Prostate gland (tissue), 2 donors: ENCODE measurements at regions not wholly inside any gene's neighbourhood (a gene's known extent, or its start where the extent isn't known, plus 50 kb on each side); places are given as distances from the start of the nearest gene placed in this dataset.
"Not testable (repeated sequence)": the region's sequence is repeated elsewhere in the genome, so short reads cannot be mapped to it uniquely, and the experiment has no call there.

Experiments used
- DNase-seq: peaks from one replicate; pipeline ENCODE4 v3.0.0-alpha.2; 2019; ENCODE audit warnings: low spot score
- H3K27ac ChIP-seq, 2 donors: fragments of 200-600 bp; sonication (generic); 2 replicates each; pipeline ENCODE4 v1.5.1; 2017 to 2019
- H3K27me3 ChIP-seq: fragments of 200-600 bp; sonication (generic); replicated peaks from 2 replicates; pipeline ENCODE4 v1.5.1; 2019; ENCODE audit not compliant: insufficient read depth
- H3K36me3 ChIP-seq, 2 donors: fragments of 200-600 bp; sonication (generic); 1 replicate in 1 of 2; 2 replicates in 1 of 2; pipeline versions ENCODE4 v1.5.1 to v1.8.1; 2017 to 2019
- H3K4me1 ChIP-seq: fragments of 200-600 bp; sonication (generic); replicated peaks from 2 replicates; pipeline ENCODE4 v1.5.1; 2019
- H3K4me3 ChIP-seq, 2 donors: fragments of 200-600 bp; sonication (generic); 2 replicates each; pipeline ENCODE4 v1.5.1; 2017 to 2019
- H3K9me3 ChIP-seq: fragments of 200-600 bp; sonication (generic); 2 replicates; pipeline ENCODE4 v1.5.1; 2017
- CTCF ChIP-seq, 4 experiments: fragments of 200-600 bp in 2 of 4; fragments of 450-650 bp in 2 of 4; sonication (generic) in 2 of 4; IDR thresholded peaks; 1 replicate in 3 of 4; 2 replicates in 1 of 4; pipeline ENCODE4 v1.5.1; 2016 to 2019; ENCODE audit warnings: antibody characterized with exemption in 4 of 4, mild to moderate bottlenecking in 2 of 4, moderate library complexity in 2 of 4
- POLR2A ChIP-seq: fragments of 450-650 bp; IDR thresholded peaks from one replicate; pipeline ENCODE4 v1.6.1; 2016; ENCODE audit warnings: antibody characterized with exemption, mild to moderate bottlenecking
- POLR2AphosphoS5 ChIP-seq: sonication (generic); formaldehyde crosslinking; IDR thresholded peaks from one replicate; pipeline ENCODE4 v1.6.1; 2017; ENCODE audit warnings: antibody characterized with exemption
- WGBS: methylation state at CpG from one replicate; pipeline ENCODE4 v1.1.5; 2018; 5-methylcytosine and 5-hydroxymethylcytosine counted together
- intact Hi-C: fragments of 100-400 bp; cut with DNase I; formaldehyde crosslinking; loops from one replicate; pipeline ENCODE4 v1.14.2; 2022

DNA sequence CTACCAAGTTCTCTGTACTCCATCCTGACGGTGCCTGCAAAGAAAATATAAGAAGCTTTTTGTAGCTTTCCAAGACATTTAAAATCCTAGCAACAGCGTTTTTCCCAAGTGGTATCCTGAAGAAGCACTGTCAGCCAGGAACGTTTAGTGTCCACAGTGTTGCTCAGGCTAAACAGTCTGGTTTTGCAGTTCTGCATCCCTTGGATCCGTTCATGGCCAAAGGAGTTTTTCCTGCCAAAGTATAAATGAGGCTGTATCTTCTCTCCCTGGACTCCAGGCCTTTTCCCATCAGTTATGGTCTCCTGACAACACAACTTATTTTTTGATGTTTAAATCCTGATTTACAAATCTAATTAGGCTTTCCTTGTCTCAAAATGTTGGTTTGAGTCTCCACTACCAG is 925.8 kb downstream of the TLE1 start:
- no peak overlapping the region for H3K4me3 ChIP-seq
- intact Hi-C loops = no loop called here
- WGBS = 58% methylated on average over 4 of the region's 4 CpGs
- no peaks in the 10 kb centered on the region for H3K27me3 ChIP-seq
- no peaks in the 10 kb centered on the region for H3K9me3 ChIP-seq
- no peak overlapping the region for H3K27ac ChIP-seq
- no peaks in the 10 kb centered on the region for H3K36me3 ChIP-seq
- no peaks in the 10 kb centered on the region for H3K4me1 ChIP-seq
- TF ChIP-seq POLR2AphosphoS5 (no peak), POLR2A (no peak), CTCF (IDR thresholded peaks at IDR 0.05) (no peak)
- DNase-seq = no peak

GRCh38 chr9:80755586-80755985 is 933.8 kb downstream of the TLE1 start:
- no peaks in the 10 kb centered on the region for H3K4me1 ChIP-seq
- intact Hi-C loops = no loop called here
- H3K36me3 ChIP-seq = no peaks in the 10 kb centered on the region
- H3K4me3 ChIP-seq = no peak overlapping the region
- WGBS = 74% methylated on average over 2 of the region's 2 CpGs
- H3K27me3 ChIP-seq = no peaks in the 10 kb centered on the region
- TF ChIP-seq CTCF (IDR thresholded peaks at IDR 0.05) (no peak), POLR2A (no peak), POLR2AphosphoS5 (no peak)
- DNase-seq = no peak
- H3K9me3 ChIP-seq = no peaks in the 10 kb centered on the region
- H3K27ac ChIP-seq = no peak overlapping the region

- H3K9me3 ChIP-seq, intact Hi-C loops: not testable (repeated sequence)
- WGBS = 71% methylated on average over 17 of the region's 17 CpGs
Measured at GRCh38 chr9:80747056-80747455, 942.3 kb downstream of the TLE1 start.

DNA sequence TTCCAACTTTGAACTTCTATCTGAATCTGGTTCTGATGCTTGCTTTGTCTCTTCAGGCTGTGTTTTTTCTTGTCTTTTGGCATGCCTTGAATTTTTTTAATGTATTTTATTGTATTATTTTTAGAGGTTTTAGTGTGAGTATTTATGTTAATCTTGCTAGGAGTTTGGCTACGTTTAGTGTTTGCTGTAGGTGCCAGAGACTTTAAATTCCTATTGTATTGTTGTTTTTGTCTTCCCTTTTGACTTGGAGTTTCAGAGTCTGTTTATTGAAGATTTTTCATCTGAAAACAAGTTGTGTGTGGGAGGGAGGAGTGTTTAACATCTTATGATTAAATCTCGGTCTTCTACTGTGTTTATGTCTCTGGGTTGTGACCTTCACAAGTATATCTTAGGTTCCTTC is 956.8 kb downstream of the TLE1 start:
- H3K36me3 ChIP-seq = no peaks in the 10 kb centered on the region
- no peaks in the 10 kb centered on the region for H3K9me3 ChIP-seq
- H3K27ac ChIP-seq = no peak overlapping the region
- H3K4me3 ChIP-seq = no peak overlapping the region
- intact Hi-C loops = no loop called here
- H3K4me1 ChIP-seq = no peaks in the 10 kb centered on the region
- 19% methylated on average over 2 of the region's 2 CpGs for WGBS
- TF ChIP-seq CTCF (IDR thresholded peaks at IDR 0.05) (no peak), POLR2AphosphoS5 (no peak), POLR2A (no peak)
- H3K27me3 ChIP-seq = no peaks in the 10 kb centered on the region
- DNase-seq = no peak

More at GRCh38 chr9:80747056-80747455, 942.3 kb downstream of the TLE1 start:
- not testable (repeated sequence) for H3K4me1 ChIP-seq, H3K27me3 ChIP-seq, H3K4me3 ChIP-seq, H3K27ac ChIP-seq, DNase-seq, H3K36me3 ChIP-seq

GRCh38 chr9:80720579-80720978 is 968.8 kb downstream of the TLE1 start:
- H3K36me3 ChIP-seq = no peaks in the 10 kb centered on the region
- H3K4me3 ChIP-seq = no peak overlapping the region
- no peaks in the 10 kb centered on the region for H3K9me3 ChIP-seq
- no peaks in the 10 kb centered on the region for H3K27me3 ChIP-seq
- TF ChIP-seq POLR2AphosphoS5 = no peak
- TF ChIP-seq CTCF (IDR thresholded peaks at IDR 0.05) = no peak
- TF ChIP-seq POLR2A = no peak
- DNase-seq = no peak
- no peak overlapping the region for H3K27ac ChIP-seq
- 90% methylated on average over 1 of the region's 1 CpG for WGBS
- H3K4me1 ChIP-seq = no peaks in the 10 kb centered on the region
- intact Hi-C loops = no loop called here

GRCh38 chr9:80707120-80707519 is 982.2 kb downstream of the TLE1 start:
- Histone ChIP-seq H3K27ac (no peak overlapping the region), H3K4me1 (no peaks in the 10 kb centered on the region), H3K9me3 (no peaks in the 10 kb centered on the region), H3K4me3 (no peak overlapping the region), H3K36me3 (no peaks in the 10 kb centered on the region), H3K27me3 (no peaks in the 10 kb centered on the region)
- DNase-seq = no peak
- intact Hi-C loops = no loop called here
- no peak for TF ChIP-seq CTCF (IDR thresholded peaks at IDR 0.05)
